ENCODE measurements at regions not wholly inside any gene's neighbourhood (a gene's known extent, or its start where the extent isn't known, plus 50 kb on each side); places are given as distances from the start of the nearest gene placed in this dataset.
"Not testable (repeated sequence)": the region's sequence is repeated elsewhere in the genome, so short reads cannot be mapped to it uniquely, and the experiment has no call there.

DNA sequence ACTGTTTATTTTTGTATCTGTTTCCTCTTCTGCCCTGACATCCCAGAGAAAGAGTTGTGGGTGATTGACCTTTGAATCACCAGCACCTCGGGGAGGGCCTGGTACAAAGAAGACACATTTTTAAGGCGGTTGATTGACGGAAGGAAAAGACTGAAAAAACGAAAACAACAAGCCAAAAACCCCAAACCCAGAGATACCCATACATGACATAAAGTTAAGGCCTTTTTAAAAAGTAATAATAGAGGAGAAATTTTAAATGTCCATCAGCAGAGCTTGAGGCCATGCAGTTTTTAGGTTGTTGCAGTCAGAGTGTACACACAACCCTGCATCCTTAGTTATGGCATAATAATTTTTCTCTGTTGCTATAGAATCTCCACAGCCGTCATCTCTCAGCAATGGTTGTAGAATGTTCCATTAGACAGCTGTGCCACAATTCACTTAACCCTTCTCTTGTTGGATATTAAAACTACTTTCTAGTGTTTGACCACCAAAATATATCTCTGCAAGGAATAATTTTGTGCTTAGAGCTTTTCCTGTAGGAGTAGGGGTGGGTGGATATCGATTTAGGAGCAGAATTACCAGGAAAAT lies 110.2 kb downstream of the GNL3L start:
- peak overlapping the region; percentile 44 to 62 for H3K4me3 ChIP-seq
- intact Hi-C loops (cut with DNase I; ENCODE audit: low total_unique reads), result no loop called here
- WGBS, 2 donors, result 20 to 22% methylated on average over 6 of the region's 6 CpGs

DNA sequence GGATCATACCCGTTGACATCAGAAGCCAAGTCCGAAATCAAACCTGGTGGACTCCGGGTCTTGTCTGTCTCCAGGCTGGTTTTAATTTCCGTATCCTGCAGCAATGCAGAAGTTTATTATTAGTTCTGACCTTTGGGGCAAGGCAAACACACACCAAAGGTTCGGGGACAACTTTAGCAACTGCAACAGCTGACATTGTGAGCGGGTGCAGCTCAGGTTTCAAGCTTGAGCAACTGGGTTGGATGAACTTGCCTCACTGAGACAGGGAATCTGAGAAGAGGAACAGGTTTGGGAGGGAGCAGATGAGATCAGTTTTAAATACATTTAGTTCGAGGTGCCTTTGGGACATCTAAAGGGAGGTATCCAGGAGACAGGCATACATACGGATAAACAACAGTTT lies 110.7 kb downstream of the GNL3L start:
- H3K4me3 ChIP-seq, result no peak overlapping the region
- no peaks in the 10 kb centered on the region for H3K27me3 ChIP-seq
- intact Hi-C loops (cut with DNase I; ENCODE audit: low total_unique reads), result no loop called here
- no peak overlapping the region for H3K27ac ChIP-seq
- H3K4me1 ChIP-seq, result peaks cover 2% of the 10 kb centered on the region
- DNase-seq, result no peak
- no peak for TF ChIP-seq POLR2A (IDR thresholded peaks at IDR 0.05)
- TF ChIP-seq, protein P1, sequence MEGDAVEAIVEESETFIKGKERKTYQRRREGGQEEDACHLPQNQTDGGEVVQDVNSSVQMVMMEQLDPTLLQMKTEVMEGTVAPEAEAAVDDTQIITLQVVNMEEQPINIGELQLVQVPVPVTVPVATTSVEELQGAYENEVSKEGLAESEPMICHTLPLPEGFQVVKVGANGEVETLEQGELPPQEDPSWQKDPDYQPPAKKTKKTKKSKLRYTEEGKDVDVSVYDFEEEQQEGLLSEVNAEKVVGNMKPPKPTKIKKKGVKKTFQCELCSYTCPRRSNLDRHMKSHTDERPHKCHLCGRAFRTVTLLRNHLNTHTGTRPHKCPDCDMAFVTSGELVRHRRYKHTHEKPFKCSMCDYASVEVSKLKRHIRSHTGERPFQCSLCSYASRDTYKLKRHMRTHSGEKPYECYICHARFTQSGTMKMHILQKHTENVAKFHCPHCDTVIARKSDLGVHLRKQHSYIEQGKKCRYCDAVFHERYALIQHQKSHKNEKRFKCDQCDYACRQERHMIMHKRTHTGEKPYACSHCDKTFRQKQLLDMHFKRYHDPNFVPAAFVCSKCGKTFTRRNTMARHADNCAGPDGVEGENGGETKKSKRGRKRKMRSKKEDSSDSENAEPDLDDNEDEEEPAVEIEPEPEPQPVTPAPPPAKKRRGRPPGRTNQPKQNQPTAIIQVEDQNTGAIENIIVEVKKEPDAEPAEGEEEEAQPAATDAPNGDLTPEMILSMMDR (IDR thresholded peaks at IDR 0.05), result no peak
- 59 to 61% methylated on average over 3 to 8 of the region's 8 CpGs for WGBS, 2 donors
- H3K9me3 ChIP-seq, result no peaks in the 10 kb centered on the region
- no peaks in the 10 kb centered on the region for H3K36me3 ChIP-seq (ENCODE audit: low read depth, missing control alignments)

More for the DNA sequence above, 110.2 kb downstream of the GNL3L start:
- Histone ChIP-seq H3K27me3 (no peaks in the 10 kb centered on the region), H3K27ac (peak overlapping the region; percentile 83 to 90), H3K9me3 (no peaks in the 10 kb centered on the region), H3K4me1 (peaks cover 2% of the 10 kb centered on the region), H3K36me3 (ENCODE audit: low read depth, missing control alignments) (no peaks in the 10 kb centered on the region)
- TF ChIP-seq, protein P1 (IDR thresholded peaks at IDR 0.05), result no peak
- no peak for DNase-seq

DNA sequence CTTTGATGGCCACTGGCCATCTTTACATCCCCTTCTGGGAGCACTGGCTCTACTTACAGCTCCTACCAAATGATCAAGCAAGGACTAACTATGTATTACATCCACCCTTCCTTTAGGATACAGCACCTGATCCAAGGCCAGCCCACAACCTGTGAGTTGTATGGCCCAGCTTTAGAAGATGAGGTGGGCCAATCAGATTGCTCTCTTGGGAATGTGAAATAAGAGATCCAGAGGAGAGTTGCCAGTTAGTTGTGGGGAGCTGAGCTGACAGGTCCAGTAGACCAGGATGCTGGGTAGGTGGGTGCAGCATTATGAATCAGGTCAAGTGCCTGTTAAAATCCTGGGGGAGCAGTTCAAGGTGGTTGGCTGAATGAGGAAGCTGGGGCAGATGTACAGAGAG lies 111.5 kb downstream of the GNL3L start:
- Histone ChIP-seq H3K36me3 (ENCODE audit: low read depth, missing control alignments) (no peaks in the 10 kb centered on the region), H3K27me3 (no peaks in the 10 kb centered on the region), H3K4me1 (peaks cover 2% of the 10 kb centered on the region), H3K27ac (no peak overlapping the region), H3K9me3 (no peaks in the 10 kb centered on the region), H3K4me3 (no peak overlapping the region)
- intact Hi-C loops (cut with DNase I; ENCODE audit: low total_unique reads), result no loop called here
- no peak for DNase-seq
- TF ChIP-seq, protein P1 (IDR thresholded peaks at IDR 0.05), result no peak
- TF ChIP-seq POLR2A (IDR thresholded peaks at IDR 0.05), result no peak

DNA sequence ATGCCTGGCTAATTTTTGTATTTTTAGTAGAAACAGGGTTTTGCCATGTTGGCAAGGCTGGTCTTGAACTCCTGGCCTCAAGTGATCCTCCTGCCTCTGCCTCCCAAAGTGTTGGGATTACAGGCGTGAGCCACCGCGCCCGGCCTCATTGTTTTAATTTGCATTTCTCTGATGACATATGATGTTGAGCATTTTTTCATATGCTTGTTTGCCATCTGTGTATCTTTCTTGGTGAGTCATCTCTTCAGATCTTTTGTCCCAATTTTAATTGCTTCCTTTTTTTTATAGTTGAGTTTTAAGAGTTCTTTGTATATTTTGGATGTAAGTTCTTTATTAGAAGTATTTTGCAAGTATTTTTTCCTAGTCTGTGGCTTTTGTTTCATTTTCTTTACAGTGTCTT lies 117.6 kb downstream of the GNL3L start:
- H3K27me3 ChIP-seq; H3K9me3 ChIP-seq; H3K4me3 ChIP-seq; H3K4me1 ChIP-seq; H3K27ac ChIP-seq; H3K36me3 ChIP-seq (ENCODE audit: low read depth, missing control alignments); intact Hi-C loops (cut with DNase I; ENCODE audit: low total_unique reads); DNase-seq: not testable (repeated sequence)
- WGBS, 2 donors, result 100% methylated on average over 4 of the region's 4 CpGs

DNA sequence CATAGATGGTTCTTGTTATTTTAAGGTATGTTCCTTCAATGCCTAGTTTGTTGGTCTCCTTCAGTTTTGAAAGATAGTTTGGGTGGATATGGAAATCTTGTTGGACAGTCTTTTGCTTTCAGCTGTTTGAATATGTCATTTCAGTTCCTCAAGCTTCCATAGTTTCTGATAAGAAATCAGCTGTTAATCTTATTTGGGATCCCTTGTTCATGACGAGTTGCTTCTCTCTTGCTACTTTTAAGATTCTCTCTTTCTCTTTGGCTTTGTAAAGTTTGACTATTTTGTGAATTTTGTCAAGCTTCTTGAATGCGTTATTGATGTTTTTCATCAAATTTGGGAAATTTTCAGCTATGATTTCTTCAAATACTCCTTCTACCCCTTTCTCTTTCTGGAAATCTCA lies 129.5 kb downstream of the GNL3L start:
- 76 to 82% methylated on average over 2 of the region's 2 CpGs for WGBS, 2 donors

DNA sequence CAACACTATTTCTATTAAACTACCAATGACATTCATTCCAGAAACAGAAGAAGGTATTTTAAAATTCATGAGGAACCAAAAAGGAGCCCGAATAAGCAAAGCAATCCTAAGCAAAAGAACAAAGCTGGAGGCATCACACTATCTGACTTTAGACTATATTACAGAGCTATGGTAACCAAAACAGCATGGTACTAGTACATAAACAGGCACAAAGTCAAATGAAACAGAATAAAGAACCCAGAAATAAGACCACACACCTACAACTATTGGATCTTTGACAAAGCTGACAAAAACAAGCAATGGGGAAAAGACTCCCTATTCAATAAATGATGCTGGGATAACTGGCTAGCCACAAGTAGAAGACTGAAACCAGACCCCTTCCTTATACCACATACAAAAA lies 122.3 kb downstream of the ITIH6 start:
- H3K4me3 ChIP-seq, result no peak overlapping the region
- no peak for DNase-seq
- H3K9me3 ChIP-seq, result no peaks in the 10 kb centered on the region
- intact Hi-C loops (cut with DNase I; ENCODE audit: low total_unique reads), result no loop called here
- WGBS, 2 donors, result 54 to 73% methylated on average over 1 of the region's 1 CpG
- H3K36me3 ChIP-seq (ENCODE audit: low read depth, missing control alignments), result no peaks in the 10 kb centered on the region
- H3K27me3 ChIP-seq, result no peaks in the 10 kb centered on the region
- H3K27ac ChIP-seq, result no peak overlapping the region
- TF ChIP-seq POLR2A (IDR thresholded peaks at IDR 0.05), result no peak
- TF ChIP-seq, protein P1 (IDR thresholded peaks at IDR 0.05), result no peak
- no peaks in the 10 kb centered on the region for H3K4me1 ChIP-seq

More for the DNA sequence above, 129.5 kb downstream of the GNL3L start:
- no peak for DNase-seq
- H3K27me3 ChIP-seq, result no peaks in the 10 kb centered on the region
- no peaks in the 10 kb centered on the region for H3K4me1 ChIP-seq
- TF ChIP-seq POLR2A (IDR thresholded peaks at IDR 0.05), result no peak
- intact Hi-C loops (cut with DNase I; ENCODE audit: low total_unique reads), result no loop called here
- H3K4me3 ChIP-seq, result no peak overlapping the region
- no peaks in the 10 kb centered on the region for H3K9me3 ChIP-seq
- H3K36me3 ChIP-seq (ENCODE audit: low read depth, missing control alignments), result no peaks in the 10 kb centered on the region
- H3K27ac ChIP-seq, result no peak overlapping the region

Measured in testis (tissue), 2 donors.